Kidney tubule cell (primary cell): ENCODE measurements at regions not wholly inside any gene's neighbourhood (a gene's known extent, or its start where the extent isn't known, plus 50 kb on each side); places are given as distances from the start of the nearest gene placed in this dataset.
A peak's percentile ranks its signal among the peaks of the same experiment; 100 is the strongest.

Experiments used
- DNase-seq: peaks from one replicate; pipeline ENCODE4 v3.0.0-alpha.2; 2018; ENCODE audit warnings: low spot score

GRCh38 chr10:118175148-118175547 is 128.4 kb upstream of the RAB11FIP2 start:
- no peak for DNase-seq

- DNase-seq: no peak
Observed at GRCh38 chr10:118173296-118173695, 126.6 kb upstream of the RAB11FIP2 start.

GRCh38 chr10:118171861-118172260 is 125.1 kb upstream of the RAB11FIP2 start:
- DNase-seq: no peak

GRCh38 chr10:118167056-118167700 is 120.4 kb upstream of the RAB11FIP2 start:
- no peak for DNase-seq

- DNase-seq: peak; percentile 40
Observed at GRCh38 chr10:118163217-118163616, 116.5 kb upstream of the RAB11FIP2 start.

- no peak for DNase-seq
Observed at GRCh38 chr10:118161461-118162246, 114.9 kb upstream of the RAB11FIP2 start.

- DNase-seq: no peak
Observed at GRCh38 chr10:118153287-118153686, 106.5 kb upstream of the RAB11FIP2 start.

GRCh38 chr10:118151461-118151860 is 104.7 kb upstream of the RAB11FIP2 start:
- DNase-seq: peak; percentile 2

- DNase-seq: no peak
Observed at GRCh38 chr10:118148247-118148646, 101.5 kb upstream of the RAB11FIP2 start.

GRCh38 chr10:118145256-118145655 is 98.5 kb upstream of the RAB11FIP2 start:
- DNase-seq: no peak

GRCh38 chr10:118141471-118141870 is 94.7 kb upstream of the RAB11FIP2 start:
- DNase-seq: no peak

- DNase-seq: peak; percentile 74
Observed at GRCh38 chr10:118139321-118139720, 92.6 kb upstream of the RAB11FIP2 start.

- no peak for DNase-seq
Observed at GRCh38 chr10:118128675-118129074, 81.9 kb upstream of the RAB11FIP2 start.

- DNase-seq: peak; percentile 6
Observed at GRCh38 chr10:118118716-118119115, 72.0 kb upstream of the RAB11FIP2 start.

GRCh38 chr10:118116715-118117449 is 70.1 kb upstream of the RAB11FIP2 start:
- peak; percentile 68 for DNase-seq

GRCh38 chr10:118116362-118116714 is 69.6 kb upstream of the RAB11FIP2 start:
- no peak for DNase-seq

GRCh38 chr10:118115701-118116100 is 69.0 kb upstream of the RAB11FIP2 start:
- DNase-seq: no peak

- DNase-seq: no peak
Observed at GRCh38 chr10:118114992-118115391, 68.3 kb upstream of the RAB11FIP2 start.

- no peak for DNase-seq
Observed at GRCh38 chr10:118112543-118113125, 65.9 kb upstream of the RAB11FIP2 start.

GRCh38 chr10:118110750-118111149 is 64.0 kb upstream of the RAB11FIP2 start:
- DNase-seq: no peak

GRCh38 chr10:118108194-118109026 is 61.7 kb upstream of the RAB11FIP2 start:
- DNase-seq: no peak

- DNase-seq: no peak
Observed at GRCh38 chr10:118107541-118107940, 60.8 kb upstream of the RAB11FIP2 start.
